Kidney capillary endothelial cell (primary cell): ENCODE measurements at regions not wholly inside any gene's neighbourhood (a gene's known extent, or its start where the extent isn't known, plus 50 kb on each side); places are given as distances from the start of the nearest gene placed in this dataset.
A peak's percentile ranks its signal among the peaks of the same experiment; 100 is the strongest.

Source experiments
- DNase-seq: peaks from one replicate; pipeline ENCODE4 v3.0.0-alpha.2; 2018; ENCODE audit warnings: low spot score

DNA sequence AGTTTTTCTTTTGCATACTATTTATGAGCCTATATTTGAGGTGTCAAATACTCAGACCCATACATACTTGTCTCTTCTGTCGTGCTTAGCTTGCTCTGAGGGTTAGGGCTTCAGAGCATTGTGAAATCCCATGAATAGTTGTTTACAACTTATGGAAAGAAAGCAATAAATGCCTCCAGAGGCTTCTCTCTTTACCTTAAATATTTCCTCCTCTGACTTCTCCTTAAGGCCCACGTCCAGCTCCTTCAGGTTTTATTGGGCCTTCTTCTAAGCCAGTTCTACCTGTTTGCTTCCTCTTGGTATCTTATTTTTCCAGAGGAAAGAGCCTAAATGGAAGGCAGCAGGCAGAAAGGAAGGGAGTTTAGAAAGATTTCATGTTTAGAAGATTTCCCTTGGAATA lies 218.6 kb downstream of the SPTSSA start:
- no peak for DNase-seq

DNA sequence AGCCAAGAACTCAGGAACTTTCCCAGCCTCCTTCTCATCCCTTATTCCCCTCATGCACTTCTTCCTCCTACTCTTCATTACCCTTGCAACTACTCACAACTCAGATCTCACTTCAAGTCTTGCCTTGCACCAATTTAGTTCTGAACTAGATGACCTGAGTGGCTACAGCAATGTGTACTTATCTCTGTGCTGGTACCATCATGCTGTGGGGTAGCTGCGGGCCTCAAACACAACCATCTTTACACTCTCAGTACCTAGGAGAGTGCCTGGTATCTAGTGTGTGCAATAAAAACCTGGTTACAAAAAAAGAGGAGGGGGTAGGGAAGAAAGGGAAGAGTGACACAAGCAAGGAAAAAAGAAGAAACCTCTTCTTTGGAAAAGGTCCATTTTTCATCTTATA lies 219.0 kb downstream of the SPTSSA start:
- DNase-seq, result no peak

DNA sequence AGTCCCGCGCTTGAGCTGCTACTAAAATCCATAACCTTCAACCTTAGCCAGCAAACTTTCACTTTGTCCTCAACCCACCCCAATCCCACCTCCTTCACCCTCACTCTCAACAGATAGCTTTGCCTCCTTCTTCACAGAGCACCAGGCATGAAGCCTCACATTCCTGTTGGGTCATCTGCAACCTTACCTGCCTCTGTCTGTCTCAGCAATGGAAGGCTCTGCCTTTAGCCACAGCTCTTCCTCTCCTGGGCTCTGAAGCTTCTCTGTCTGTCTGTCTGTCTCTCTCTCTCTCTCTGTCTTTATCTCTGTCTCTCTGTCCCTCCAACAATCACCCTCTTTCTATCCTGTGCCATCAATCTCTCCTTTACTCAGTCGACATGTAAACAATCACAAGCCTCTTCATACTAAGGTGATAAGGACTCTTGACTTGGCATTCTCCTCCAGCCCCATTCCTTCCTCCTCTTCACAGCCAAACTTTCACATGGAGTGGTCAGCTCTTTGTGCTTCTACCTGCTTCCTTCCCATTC lies 220.8 kb downstream of the SPTSSA start:
- no peak for DNase-seq

DNA sequence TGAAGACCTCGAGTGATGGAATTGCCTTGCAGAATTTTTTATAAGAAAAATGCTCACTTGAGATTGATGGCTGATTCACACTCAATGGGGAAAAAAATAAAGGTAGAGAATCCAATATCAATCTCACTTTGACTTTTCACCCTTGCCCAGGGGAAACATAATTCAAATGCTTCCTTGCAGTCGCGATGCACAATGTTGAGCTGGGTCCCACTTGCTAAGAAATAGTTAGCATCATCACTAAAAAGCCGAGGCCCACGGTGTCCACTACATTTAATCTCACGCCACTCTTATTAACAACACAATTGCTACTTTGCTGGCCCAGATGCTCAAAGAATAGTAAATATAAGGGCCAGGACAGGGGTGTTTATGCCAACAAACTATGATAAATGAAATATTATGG lies 223.4 kb downstream of the SPTSSA start:
- no peak for DNase-seq

DNA sequence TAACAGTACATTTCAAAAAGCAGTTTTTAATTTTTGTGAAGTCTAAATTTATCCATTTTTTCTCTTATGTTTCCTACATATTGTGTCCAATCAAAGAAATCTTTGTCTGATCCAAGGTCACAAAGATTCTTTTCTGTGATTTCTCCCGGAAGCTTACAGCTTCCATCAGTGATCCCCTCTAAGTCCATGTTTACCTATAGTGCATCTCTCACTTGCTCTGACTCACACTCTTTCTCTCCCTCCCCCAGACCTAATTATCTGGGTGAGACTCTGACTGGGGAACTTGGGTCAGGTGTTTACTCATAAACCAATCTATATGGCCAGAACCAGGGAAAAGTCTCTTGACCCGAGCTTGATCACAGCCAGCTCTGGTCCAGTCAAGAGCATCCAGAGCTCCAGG lies 224.4 kb downstream of the SPTSSA start:
- no peak for DNase-seq

DNA sequence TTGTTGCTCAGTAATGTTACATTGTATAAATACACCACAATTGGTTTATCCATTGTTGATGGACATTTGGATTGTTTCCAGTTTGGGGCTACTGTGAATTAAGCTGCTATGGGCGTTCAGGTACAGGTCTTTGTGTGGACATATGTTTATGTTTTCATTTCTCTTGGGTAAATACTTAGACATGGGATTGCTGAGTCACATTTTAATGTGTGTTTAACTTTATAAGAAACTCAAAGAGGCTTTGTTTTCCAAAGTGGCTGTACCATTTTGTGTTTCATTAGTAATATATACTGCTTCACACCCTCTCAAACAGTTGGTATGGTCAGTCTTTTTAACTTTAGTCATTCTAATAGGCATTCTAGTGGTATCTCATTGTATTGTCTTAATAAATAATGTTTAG lies 225.0 kb downstream of the SPTSSA start:
- DNase-seq, result no peak

DNA sequence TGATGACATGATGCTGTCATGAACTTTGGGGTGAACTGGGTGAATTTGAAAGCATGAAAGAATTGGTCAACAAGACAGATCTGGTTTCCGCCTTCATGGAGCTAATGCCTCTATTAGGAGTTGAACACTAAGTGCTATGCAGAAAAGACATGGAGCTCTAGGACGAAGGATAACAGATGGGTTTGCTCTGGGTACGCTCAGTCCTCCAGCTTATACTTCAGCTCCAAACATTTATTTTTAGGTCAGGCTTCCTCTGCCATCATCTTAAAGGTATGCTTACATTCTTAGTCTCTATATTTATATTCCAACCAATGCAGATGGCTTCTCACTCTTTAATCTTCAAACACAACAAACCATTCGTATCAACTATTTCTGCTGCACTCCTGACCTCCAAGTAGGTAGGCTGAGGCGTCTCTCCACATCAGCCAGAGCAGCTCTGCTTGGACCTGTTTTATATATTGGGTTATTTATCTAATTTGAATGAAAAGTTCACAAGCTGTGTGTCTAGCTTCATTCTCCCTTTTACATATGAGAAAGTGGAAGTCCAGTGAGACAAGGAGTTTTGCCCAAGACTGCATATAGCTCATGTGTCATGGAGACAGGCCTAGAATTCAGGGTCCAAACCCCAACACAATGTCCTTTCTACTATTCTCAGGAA lies 226.3 kb downstream of the SPTSSA start:
- no peak for DNase-seq

DNA sequence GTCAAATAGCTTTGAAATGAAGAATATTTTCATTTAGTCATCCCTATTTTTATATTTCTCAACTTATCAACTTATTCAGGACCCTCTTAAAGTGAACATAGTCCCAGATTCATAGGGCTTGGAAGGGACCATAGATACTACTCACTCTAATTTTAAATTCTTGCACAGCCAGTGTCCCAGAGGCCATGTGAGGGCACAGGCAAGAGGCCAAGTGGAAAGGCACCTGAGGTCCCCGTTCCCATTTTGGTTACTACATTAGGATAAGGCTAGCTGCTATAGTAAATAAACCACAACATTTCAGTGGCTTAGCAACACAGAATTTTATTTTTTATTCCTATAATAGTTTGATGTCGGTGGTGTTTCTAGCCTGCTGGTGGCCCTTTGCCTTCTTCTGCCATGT lies 227.8 kb downstream of the SPTSSA start:
- DNase-seq, result no peak

DNA sequence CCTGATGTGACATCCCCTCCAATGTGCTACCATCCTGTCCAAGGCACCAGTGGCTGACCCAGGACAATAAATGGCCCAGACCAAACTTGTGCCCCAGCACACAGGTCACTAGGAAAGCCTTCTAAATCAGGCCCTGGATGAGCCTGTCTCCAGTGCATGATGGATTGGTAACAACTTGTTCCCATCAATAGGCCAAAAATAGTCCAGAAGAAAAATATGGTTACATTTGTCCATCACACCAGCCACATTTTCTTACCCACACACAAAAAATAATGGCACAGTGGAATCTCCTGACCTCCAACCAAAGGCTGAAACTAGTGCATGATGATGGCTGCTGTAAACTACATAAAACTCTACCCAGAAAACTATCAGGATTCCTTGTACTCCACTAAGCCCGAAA lies 228.4 kb downstream of the SPTSSA start:
- no peak for DNase-seq

DNA sequence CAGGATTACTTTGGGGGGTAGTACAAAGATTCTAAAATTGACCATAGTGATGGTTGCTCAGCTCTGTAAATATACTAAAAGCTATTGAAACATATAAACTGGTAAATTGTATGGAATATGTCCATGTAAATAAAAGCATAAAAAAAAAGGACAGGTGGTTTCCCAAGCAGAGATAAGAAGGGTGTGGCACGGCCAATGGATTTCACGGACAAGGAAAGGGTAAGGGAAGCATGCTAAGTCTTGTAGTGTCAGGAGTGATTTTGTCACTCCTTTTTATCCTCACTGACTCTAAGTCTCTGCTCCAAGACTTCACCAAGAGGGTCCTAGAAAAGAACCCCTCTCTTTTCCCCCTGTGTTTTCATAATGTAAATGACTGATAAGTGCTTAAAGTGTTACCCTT lies 229.2 kb downstream of the SPTSSA start:
- no peak for DNase-seq

DNA sequence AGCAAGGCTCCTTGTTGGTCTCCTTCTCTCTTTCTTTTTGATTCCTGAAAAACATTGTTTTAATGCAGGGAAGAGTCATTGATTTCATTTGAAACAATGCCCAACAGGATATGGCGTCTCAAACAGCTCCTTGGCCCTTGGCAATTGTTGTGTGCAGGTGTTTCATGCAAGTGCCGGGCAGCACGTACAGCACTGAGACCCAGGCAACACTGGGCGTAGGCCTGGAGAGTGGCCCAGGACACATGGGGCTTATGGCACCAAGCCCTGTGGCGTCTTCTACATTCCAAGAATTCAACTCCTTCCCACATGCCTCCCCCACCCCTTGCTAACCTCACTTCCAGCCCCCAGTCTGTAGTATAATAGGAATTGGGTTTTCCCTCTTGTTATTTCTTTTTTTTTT lies 230.4 kb downstream of the SPTSSA start:
- DNase-seq, result no peak

DNA sequence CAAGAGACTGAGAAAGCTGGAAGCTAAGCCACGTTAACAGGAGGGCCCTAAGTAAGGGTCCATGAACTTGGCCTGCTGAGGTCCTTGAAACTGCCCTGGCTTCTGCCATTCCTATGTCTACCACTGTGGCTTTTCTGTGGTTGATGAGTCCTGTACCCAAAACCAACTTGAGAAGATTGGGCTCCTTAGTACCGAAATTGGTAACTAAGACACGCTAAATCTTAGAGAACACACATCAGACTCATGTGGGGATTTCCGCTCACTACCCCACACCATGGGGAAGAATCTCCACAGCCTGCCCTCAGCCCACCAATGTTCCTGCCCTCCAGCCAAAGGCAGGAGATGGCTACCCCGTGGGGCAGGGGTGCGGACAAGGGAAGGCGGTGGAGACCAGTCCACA lies 232.9 kb downstream of the SPTSSA start:
- DNase-seq, result no peak

DNA sequence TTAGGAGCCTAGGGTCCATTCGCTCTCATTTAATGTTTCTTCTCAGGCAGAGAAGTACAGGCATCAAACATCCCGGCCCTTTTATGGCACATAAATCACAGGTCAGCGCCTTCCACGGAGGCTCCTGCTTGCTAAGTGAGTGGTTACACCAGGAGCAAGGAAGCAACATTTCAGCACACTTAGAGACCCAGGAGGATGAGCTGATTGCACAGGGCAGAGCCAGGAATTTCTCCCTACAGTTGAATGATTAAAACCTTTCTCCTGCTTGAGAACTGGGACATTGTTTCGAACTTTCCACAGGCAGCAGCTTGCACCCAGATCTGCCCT lies 233.4 kb downstream of the SPTSSA start:
- DNase-seq, result no peak

DNA sequence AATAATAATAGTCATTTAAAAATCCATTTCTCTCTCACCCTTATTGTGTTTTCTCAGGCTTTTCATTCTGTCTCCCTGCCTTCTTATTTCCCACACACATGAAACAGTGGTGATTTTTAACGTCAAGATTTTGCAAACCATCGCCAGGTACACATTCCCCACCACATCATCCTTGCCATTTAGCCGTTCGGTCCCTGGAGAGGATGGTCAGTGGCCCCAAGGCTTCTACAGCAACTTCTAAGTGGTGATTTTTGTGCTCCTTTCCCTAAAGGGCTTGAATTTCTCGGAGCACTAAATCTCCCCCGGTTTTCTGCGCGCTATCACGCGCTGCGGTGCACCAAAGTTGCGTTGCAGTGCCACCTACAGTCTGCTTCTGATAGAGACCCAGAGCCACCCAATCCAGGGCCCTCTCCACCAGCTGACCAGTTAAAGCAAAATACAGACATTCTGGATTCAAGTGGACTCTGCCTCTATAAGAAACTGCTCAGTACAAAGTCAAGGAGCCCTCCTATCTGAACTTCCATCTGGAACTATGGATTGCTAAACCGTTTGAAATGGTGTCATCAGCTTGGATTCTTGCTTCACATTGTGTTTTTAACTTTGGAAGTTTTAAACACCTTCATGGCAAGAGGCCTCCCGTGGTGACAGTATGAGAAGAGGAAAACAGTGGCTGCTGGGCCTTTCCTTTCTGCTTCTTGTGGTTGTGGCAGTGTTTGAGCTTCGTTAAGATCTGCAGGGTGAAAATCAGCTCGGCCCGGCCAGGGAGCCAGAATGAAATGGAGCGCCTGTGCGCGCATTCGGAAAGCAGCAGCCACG lies 234.0 kb downstream of the SPTSSA start:
- DNase-seq, result peak; percentile 62

DNA sequence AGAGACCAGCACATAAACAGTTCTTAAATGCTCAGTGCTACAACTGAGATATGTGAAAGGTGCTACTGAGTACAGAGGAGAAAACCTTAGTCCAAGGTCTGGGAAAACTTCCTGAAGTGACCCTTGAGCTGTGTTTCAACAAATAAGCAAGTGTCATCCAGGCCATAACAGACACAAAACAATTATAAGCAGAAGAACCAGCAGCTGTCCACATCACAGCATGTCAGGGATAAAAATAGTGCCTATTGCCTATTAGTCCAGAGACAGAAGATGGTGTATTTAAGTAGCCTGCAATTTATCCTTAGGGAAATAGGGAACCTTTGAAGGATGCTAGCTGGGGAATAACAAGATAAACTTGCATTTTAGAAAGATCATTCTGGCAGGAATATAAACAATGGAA lies 237.8 kb downstream of the SPTSSA start:
- DNase-seq, result no peak

DNA sequence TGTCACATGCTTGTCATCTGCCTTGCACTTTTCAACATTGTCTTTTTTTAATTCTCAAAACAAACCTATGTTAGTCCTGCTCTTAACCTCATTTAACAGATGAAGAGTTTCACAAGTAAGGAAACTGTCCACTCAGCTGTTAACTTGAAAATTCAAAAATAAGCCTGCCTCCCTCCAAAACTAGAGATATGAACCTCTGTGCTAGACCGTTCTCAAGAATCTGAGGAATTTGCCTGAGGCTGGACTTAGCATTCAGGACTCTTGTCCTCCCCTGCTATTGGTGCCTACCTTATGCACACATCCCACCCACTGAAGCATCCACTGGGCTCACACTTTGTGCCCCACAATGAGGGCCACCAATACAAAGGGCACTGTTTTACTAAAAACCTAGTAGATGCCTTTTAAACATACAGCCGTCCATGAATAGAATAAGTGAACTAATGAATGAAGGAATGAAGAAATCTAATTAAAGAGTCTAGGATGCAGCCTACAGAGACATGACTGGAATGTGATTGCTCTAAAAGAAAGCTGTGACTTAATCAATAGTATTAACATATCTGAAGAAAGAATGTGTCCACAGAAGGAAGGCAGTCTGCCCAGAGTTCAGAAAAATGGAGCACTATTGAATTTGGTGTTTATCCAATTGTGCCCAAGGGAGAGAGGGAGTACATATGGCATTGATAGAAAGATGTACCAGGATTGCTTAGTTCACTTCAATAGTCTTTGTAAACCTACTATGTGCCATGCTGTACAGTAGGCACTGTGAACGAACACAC lies 238.5 kb downstream of the SPTSSA start:
- no peak for DNase-seq

DNA sequence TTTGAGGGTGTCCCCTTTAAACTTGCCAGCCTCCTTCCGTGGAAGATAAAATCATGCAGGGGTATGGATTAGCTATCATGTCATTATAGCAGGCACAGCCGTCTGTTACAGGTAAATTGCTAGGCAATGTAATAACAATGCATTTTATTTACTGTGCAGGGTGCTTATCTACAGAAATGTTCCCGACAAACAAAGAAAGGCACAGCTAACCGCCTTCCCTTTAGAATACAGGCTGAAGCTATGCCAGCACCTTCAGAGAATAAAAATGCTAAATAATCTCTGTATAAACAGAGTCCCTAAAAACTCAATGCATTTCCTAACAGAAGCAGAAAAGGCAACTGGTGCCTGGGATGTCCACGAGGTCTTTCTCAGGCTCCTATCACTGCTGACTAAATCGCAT lies 239.2 kb downstream of the SPTSSA start:
- no peak for DNase-seq

DNA sequence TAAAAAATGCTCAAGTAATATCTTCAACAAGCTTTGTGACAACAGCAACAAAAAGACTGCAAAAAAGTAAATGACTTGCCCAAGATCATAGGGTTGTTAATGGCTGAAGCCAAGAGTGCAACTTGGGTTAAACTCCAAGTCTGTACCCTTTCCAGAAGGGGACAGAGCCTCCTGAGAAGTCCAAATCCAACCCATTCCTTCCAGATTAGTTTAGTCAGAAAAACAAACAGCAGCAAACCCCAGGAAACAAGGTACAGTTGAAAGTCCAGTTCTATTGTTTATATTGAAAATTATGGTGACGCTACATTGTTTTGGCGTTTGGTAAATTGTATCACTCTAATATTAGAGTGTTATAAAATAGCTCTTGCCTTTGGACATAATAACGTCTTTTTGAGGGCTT lies 239.9 kb downstream of the SPTSSA start:
- DNase-seq, result no peak

DNA sequence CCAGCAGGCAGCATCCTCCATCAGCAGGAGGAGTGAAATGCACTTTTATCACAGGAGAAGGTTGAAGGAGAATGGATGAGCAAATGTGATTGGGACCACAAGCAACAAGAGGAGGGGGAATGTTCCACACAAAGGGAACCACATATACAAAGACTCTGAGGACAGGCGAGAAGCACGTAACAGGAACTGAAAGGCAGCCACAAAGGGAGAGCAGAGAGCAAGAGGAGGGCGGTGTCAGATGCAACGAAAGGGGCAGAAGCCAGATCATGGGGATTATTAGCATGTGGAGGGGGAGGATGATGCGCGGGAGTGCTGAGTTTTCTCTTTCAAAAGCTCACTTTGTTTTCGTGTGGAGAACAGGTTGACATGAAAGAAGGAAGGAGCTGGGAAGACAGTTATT lies 241.1 kb downstream of the SPTSSA start:
- DNase-seq, result no peak

DNA sequence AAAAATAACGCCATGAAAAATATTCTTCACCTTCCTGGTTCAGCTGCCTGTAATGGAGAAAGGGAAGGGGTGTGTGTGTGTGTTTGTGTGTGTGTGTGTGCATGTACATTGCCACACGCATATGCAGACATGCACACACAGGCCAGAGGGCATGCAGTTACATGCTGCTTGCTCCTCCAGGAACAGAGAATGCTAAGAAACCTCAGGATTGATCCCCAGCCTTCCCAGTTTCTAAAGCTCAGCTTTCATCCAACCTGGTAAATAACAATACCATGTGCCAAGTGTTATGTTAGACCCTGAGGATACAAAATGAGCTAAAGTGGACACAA lies 241.7 kb downstream of the SPTSSA start:
- DNase-seq, result no peak

DNA sequence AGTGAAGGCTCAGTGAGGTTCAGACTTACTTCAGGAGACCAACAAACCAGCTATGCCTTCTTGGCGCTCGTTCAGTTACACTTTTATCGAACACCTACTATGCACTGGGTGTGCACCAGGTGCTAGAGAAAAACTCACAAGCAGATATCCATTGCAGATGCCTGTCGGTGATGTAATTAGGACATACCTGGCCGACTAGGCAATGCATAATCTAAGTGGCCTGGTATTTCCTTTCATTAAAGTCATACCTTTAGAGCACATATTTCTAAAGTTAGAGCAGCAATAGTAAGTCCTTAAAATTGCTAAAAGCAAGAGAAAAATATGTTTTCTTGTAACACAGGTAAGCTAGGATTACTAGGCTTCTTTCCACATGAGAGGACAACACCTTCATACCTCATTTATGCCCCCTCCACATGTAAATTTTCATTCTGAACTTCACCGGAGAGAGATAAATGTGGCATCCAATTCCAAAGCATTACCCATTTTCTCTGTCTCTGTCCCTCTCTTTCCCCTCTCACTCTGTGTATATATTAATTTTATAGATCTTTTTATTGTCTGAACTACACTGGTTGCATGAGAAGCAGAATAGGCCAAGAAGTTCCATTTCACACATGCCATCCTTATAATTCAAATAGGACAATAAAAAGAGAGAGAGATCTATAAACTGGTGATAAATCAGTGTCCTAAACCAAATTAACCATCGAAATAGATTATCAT lies 242.2 kb downstream of the SPTSSA start:
- no peak for DNase-seq

DNA sequence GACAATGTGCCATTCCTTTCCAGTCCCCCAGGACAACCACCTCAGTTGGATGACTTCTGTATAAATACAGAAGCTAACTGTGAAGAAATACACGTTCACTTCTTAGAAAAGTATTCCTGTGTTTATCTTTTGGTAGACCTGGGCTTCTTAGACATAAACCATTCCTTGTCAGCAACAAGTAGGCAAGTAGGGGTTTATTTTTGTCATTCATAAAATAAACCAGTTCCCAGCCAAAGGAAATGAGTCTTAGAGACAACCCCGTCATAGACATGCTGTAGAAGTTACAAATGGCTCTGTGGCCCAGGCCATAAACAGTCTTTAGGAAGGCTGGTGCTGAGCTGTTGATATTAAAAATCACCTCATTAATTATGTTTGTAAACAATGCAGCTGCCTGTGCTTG lies 243.2 kb downstream of the SPTSSA start:
- DNase-seq, result peak; percentile 12

DNA sequence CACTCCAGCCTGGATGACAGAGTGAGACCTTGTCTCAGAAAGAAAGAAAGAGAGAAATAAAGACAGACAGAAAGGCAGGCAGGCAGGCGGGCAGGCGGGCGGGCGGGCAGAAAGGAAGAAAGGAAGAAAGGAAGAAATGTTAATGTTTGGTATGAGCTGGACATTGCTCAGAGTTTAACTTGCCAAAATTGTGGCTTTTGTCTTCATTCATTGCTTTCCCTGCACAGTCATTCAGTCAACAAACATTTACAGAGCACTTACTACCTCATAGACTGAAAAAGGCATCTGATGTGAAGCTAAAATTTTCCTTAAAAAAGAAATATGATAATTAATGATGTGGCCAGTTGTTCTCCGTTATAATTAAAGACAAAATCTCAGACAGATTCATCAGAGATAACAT lies 247.1 kb downstream of the SPTSSA start:
- DNase-seq, result no peak
